ENCODE measurements at regions not wholly inside any gene's neighbourhood (a gene's known extent, or its start where the extent isn't known, plus 50 kb on each side); places are given as distances from the start of the nearest gene placed in this dataset.

GRCh38 chr18:42288129-42288528 lies 333.1 kb downstream of the PIK3C3 start:
- no peak for TF ChIP-seq CTCF (IDR thresholded peaks at IDR 0.05)
- no peak for TF ChIP-seq POLR2A (IDR thresholded peaks at IDR 0.05)
- H3K9me3 ChIP-seq, result no peaks in the 10 kb centered on the region
- intact Hi-C loops (cut with DNase I; ENCODE audit: low total_unique reads), result no loop called here
- no peaks in the 10 kb centered on the region for H3K4me1 ChIP-seq
- no peak overlapping the region for H3K4me3 ChIP-seq
- no peak for DNase-seq
- H3K36me3 ChIP-seq (ENCODE audit: low read depth, missing control alignments), result no peaks in the 10 kb centered on the region
- no peak overlapping the region for H3K27ac ChIP-seq
- WGBS, 2 donors, result 94 to 95% methylated on average over 1 of the region's 1 CpG
- H3K27me3 ChIP-seq, result no peaks in the 10 kb centered on the region

- Histone ChIP-seq H3K4me3 (no peak overlapping the region), H3K27me3 (no peaks in the 10 kb centered on the region), H3K4me1 (no peaks in the 10 kb centered on the region), H3K36me3 (ENCODE audit: low read depth, missing control alignments) (no peaks in the 10 kb centered on the region), H3K9me3 (no peaks in the 10 kb centered on the region), H3K27ac (no peak overlapping the region)
- no peak for DNase-seq
- WGBS, 2 donors, result 85 to 88% methylated on average over 4 of the region's 4 CpGs
- intact Hi-C loops (cut with DNase I; ENCODE audit: low total_unique reads), result no loop called here
- TF ChIP-seq POLR2A (IDR thresholded peaks at IDR 0.05) (no peak), CTCF (IDR thresholded peaks at IDR 0.05) (no peak)
These were observed 334.5 kb downstream of the PIK3C3 start for GRCh38 chr18:42289526-42289925.

GRCh38 chr18:42290318-42291307 lies 335.6 kb downstream of the PIK3C3 start:
- TF ChIP-seq CTCF (IDR thresholded peaks at IDR 0.05) (no peak), POLR2A (IDR thresholded peaks at IDR 0.05) (no peak)
- H3K27ac ChIP-seq, result no peak overlapping the region
- no peaks in the 10 kb centered on the region for H3K9me3 ChIP-seq
- no peaks in the 10 kb centered on the region for H3K4me1 ChIP-seq
- H3K36me3 ChIP-seq (ENCODE audit: low read depth, missing control alignments), result no peaks in the 10 kb centered on the region
- H3K27me3 ChIP-seq, result no peaks in the 10 kb centered on the region
- 72 to 75% methylated on average over 7 of the region's 7 CpGs for WGBS, 2 donors
- no peak for DNase-seq
- intact Hi-C loops (cut with DNase I; ENCODE audit: low total_unique reads), result no loop called here
- H3K4me3 ChIP-seq, result no peak overlapping the region

GRCh38 chr18:42292654-42293053 lies 337.6 kb downstream of the PIK3C3 start:
- H3K36me3 ChIP-seq (ENCODE audit: low read depth, missing control alignments), result no peaks in the 10 kb centered on the region
- H3K27me3 ChIP-seq, result no peaks in the 10 kb centered on the region
- H3K4me3 ChIP-seq, result no peak overlapping the region
- intact Hi-C loops (cut with DNase I; ENCODE audit: low total_unique reads), result no loop called here
- TF ChIP-seq POLR2A (IDR thresholded peaks at IDR 0.05) (no peak), CTCF (IDR thresholded peaks at IDR 0.05) (no peak)
- 90 to 94% methylated on average over 2 of the region's 2 CpGs for WGBS, 2 donors
- DNase-seq, result no peak
- no peaks in the 10 kb centered on the region for H3K9me3 ChIP-seq
- H3K4me1 ChIP-seq, result no peaks in the 10 kb centered on the region
- H3K27ac ChIP-seq, result no peak overlapping the region

- TF ChIP-seq POLR2A (IDR thresholded peaks at IDR 0.05) (no peak), CTCF (IDR thresholded peaks at IDR 0.05) (no peak)
- no peaks in the 10 kb centered on the region for H3K4me1 ChIP-seq
- DNase-seq, result no peak
- intact Hi-C loops (cut with DNase I; ENCODE audit: low total_unique reads), result no loop called here
- no peaks in the 10 kb centered on the region for H3K36me3 ChIP-seq (ENCODE audit: low read depth, missing control alignments)
- H3K9me3 ChIP-seq, result no peaks in the 10 kb centered on the region
- H3K27me3 ChIP-seq, result no peaks in the 10 kb centered on the region
- no peak overlapping the region for H3K4me3 ChIP-seq
- 88 to 98% methylated on average over 1 of the region's 1 CpG for WGBS, 2 donors
- H3K27ac ChIP-seq, result no peak overlapping the region
These were observed 341.2 kb downstream of the PIK3C3 start for GRCh38 chr18:42296192-42296591.

All from testis (tissue), 2 donors.